ENCODE measurements at regions not wholly inside any gene's neighbourhood (a gene's known extent, or its start where the extent isn't known, plus 50 kb on each side); places are given as distances from the start of the nearest gene placed in this dataset.
"Not testable (repeated sequence)": the region's sequence is repeated elsewhere in the genome, so short reads cannot be mapped to it uniquely, and the experiment has no call there.

DNA sequence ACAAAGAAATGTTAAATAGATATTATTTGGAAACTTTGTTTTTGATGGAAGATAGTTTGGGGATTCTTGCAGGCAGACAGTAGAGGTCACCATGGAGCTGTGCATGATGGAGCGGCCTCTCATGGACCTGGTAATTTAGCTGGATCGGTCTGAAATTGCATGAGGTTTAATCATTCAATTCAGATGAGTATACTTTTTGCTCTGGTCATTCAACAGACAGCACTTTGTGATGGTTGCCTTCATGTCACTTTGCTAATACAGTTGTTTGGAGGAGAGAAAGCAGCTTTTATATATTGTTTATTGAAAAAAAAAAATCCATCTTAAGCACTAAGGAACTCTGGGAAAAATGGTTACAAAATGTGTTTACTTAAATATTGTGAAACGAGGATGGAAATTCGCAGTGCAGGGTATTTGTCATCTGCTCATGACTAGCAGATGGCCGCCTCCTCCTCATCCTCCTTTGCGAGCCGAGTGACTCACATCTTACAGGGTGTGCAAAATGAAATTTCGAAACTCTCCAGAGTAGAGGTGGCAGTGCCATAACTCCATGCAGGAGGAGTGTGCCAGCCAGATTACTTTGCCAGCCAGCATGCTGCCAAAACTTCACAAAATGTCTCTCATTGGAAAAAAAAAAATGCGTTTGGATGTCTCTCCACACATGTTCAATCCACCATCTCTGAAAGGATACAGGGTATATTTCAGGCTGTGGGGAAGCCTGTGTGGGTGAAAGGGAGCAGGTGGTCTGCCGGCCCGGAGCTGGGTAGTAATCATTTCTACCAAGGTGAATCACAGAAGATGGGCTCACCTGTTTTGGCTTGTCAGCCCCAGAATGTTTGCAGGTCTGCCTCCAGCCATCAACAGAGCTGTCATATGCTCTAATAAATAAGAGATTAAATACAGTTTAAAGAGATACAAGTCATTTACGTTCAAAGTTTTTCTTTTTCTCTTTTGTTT, 314.9 kb upstream of the DIPK2B start:
- peak; percentile 55 for DNase-seq (ENCODE audit: low read depth)
- no peaks in the 10 kb centered on the region for H3K36me3 ChIP-seq (ENCODE audit: control insufficient read depth, insufficient read depth, low read length)
- no peak overlapping the region for H3K4me3 ChIP-seq (ENCODE audit: low read depth, low read length)
- no peaks in the 10 kb centered on the region for H3K27me3 ChIP-seq (ENCODE audit: control insufficient read depth, insufficient read depth, low read length)
- TF ChIP-seq, protein P1, sequence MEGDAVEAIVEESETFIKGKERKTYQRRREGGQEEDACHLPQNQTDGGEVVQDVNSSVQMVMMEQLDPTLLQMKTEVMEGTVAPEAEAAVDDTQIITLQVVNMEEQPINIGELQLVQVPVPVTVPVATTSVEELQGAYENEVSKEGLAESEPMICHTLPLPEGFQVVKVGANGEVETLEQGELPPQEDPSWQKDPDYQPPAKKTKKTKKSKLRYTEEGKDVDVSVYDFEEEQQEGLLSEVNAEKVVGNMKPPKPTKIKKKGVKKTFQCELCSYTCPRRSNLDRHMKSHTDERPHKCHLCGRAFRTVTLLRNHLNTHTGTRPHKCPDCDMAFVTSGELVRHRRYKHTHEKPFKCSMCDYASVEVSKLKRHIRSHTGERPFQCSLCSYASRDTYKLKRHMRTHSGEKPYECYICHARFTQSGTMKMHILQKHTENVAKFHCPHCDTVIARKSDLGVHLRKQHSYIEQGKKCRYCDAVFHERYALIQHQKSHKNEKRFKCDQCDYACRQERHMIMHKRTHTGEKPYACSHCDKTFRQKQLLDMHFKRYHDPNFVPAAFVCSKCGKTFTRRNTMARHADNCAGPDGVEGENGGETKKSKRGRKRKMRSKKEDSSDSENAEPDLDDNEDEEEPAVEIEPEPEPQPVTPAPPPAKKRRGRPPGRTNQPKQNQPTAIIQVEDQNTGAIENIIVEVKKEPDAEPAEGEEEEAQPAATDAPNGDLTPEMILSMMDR (IDR thresholded peaks at IDR 0.05; ENCODE audit: insufficient read depth, low read length, poor library complexity, severe bottlenecking), result peak; percentile 60

GRCh38 chrX:45513042-45513441, 312.4 kb upstream of the DIPK2B start:
- Histone ChIP-seq H3K36me3 (ENCODE audit: control insufficient read depth, insufficient read depth, low read length) (no peaks in the 10 kb centered on the region), H3K4me3 (ENCODE audit: low read depth, low read length) (no peak overlapping the region), H3K27me3 (ENCODE audit: control insufficient read depth, insufficient read depth, low read length) (no peaks in the 10 kb centered on the region)
- TF ChIP-seq, protein P1 (IDR thresholded peaks at IDR 0.05; ENCODE audit: insufficient read depth, low read length, poor library complexity, severe bottlenecking), result no peak
- DNase-seq (ENCODE audit: low read depth), result no peak

DNA sequence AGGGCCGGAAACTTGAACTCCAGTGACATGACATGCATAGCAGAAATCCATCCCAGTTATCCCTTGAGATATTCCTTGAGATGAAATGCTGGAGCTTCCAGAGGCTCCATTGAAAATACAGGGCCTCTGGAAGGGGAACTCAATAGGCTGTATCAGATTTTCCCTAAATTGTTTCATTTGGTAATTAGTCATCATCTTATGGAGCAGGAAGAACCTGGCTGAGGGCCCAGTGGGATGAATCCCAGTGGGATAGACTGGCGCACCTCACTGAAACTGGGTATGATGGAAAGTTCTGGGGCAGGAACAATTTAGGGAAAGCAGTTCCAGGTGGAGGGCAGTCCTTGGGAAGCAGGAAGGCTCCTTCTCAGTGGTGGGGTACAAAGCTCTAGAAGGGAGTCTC, 307.8 kb upstream of the DIPK2B start:
- Histone ChIP-seq H3K27me3 (ENCODE audit: control insufficient read depth, insufficient read depth, low read length) (no peaks in the 10 kb centered on the region), H3K4me3 (ENCODE audit: low read depth, low read length) (no peak overlapping the region), H3K36me3 (ENCODE audit: control insufficient read depth, insufficient read depth, low read length) (no peaks in the 10 kb centered on the region)
- TF ChIP-seq, protein P1 (IDR thresholded peaks at IDR 0.05; ENCODE audit: insufficient read depth, low read length, poor library complexity, severe bottlenecking), result no peak
- no peak for DNase-seq (ENCODE audit: low read depth)

DNA sequence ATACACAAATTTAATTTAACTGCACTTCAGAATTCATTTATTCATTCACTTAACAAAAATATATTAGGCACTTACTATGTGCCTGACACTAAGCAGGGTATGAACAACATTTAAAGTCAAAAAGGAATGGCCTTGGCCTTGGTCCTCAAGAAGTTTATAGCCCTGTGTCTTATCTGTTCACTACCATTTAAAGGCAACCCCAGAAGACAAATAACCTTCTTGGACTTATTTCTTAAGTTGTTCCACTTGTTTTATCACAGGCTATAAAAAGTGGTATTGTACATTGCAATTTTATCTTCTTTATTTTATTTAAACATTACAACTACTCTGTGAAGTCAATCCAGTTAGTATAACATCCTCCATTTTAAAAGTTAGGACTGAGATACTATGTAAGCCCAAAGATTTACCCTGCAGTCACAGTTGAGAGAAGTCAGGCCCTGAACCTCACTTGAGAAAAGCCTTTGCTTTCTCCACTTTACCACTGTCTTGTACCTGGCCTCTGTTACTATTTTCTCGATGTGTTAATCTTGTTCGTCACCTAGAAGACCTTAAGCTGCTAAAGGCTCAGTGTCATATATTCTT, 305.6 kb upstream of the DIPK2B start:
- H3K36me3 ChIP-seq (ENCODE audit: control insufficient read depth, insufficient read depth, low read length), result no peaks in the 10 kb centered on the region
- H3K27me3 ChIP-seq (ENCODE audit: control insufficient read depth, insufficient read depth, low read length), result no peaks in the 10 kb centered on the region
- no peak overlapping the region for H3K4me3 ChIP-seq (ENCODE audit: low read depth, low read length)
- TF ChIP-seq, protein P1 (IDR thresholded peaks at IDR 0.05; ENCODE audit: insufficient read depth, low read length, poor library complexity, severe bottlenecking), result no peak
- DNase-seq (ENCODE audit: low read depth), result no peak

DNA sequence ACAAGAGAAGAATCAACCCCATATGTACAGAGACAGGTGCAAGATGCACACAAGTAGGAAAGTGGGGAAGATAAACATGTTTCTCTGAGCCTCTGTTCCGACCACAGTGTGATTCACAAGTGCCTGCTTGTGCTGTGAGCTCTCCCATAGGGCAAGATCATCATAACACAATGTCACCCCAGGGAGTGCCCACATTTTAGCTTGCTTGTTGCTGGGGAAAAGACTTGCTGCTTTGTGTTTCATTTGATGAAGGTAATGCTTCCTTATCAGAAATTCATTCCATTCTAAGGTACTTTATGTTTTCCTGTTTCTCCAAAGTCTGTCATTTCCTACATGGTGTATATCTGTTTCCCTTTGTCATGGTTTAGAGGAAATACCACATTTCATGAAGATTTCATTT, 304.5 kb upstream of the DIPK2B start:
- TF ChIP-seq, protein P1 (IDR thresholded peaks at IDR 0.05; ENCODE audit: insufficient read depth, low read length, poor library complexity, severe bottlenecking), result no peak
- Histone ChIP-seq H3K27me3 (ENCODE audit: control insufficient read depth, insufficient read depth, low read length) (no peaks in the 10 kb centered on the region), H3K4me3 (ENCODE audit: low read depth, low read length) (no peak overlapping the region), H3K36me3 (ENCODE audit: control insufficient read depth, insufficient read depth, low read length) (no peaks in the 10 kb centered on the region)
- DNase-seq (ENCODE audit: low read depth), result no peak

DNA sequence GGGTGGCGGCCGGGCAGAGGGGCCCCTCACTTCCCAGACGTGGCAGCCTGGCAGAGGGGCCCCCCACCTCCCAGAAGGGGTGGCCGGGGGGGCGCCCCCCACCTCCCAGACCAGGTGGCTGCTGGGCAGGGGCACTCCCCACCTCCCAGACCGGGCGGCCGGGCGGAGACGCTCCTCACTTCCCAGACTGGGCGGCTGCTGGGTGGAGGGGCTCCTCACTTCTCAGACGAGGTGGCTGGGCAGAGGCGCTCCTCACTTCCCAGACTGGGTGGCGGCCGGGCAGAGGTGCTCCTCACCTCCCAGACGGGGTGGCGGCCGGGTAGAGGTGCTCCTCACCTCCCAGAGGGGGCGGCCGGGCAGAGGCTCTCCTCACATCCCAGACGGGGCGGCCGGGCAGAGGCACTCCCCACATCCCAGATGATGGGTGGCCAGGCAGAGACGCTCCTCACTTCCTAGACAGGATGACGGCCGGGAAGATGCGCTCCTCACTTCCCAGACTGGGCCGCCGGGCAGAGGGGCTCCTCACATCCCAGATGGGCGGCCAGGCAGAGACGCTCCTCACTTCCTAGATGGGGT, 303.2 kb upstream of the DIPK2B start:
- DNase-seq (ENCODE audit: low read depth); H3K4me3 ChIP-seq (ENCODE audit: low read depth, low read length); H3K36me3 ChIP-seq (ENCODE audit: control insufficient read depth, insufficient read depth, low read length): not testable (repeated sequence)

More for the DNA sequence above, 303.2 kb upstream of the DIPK2B start:
- not testable (repeated sequence) for H3K27me3 ChIP-seq (ENCODE audit: control insufficient read depth, insufficient read depth, low read length)

All from kidney epithelial cell (primary cell).